A673 (cell line): ENCODE measurements at regions not wholly inside any gene's neighbourhood (a gene's known extent, or its start where the extent isn't known, plus 50 kb on each side); places are given as distances from the start of the nearest gene placed in this dataset.

Experiments
- BruUV-seq: library from RNA; stranded (reverse); fragments of 400-500 nt; replicated peaks from 2 replicates; lab custom pipeline; 2021; lab: Mats Ljungman, UMichigan
- CTCF ChIA-PET: fragments of 300-600 bp; sonication (Branson Sonifier 250); formaldehyde crosslinking; loops from one replicate; lab custom pipeline; 2022; ENCODE audit warnings: antibody characterized with exemption; lab: Charles Lee
- POLR2A ChIA-PET: fragments of 300-600 bp; sonication (Branson Sonifier 250); formaldehyde crosslinking; loops from one replicate; lab custom pipeline; 2022; ENCODE audit warnings: antibody characterized with exemption; ENCODE audit not compliant: low non-redundant PET; lab: Charles Lee
- DNase-seq: peaks from one replicate; pipeline ENCODE4 v3.0.0-alpha.2; 2015; ENCODE audit warnings: low spot score
- H3K27ac ChIP-seq: fragments of 200-600 bp; sonication (generic); 2 replicates; pipeline ENCODE4 v1.5.1; 2016; ENCODE audit warnings: mixed run types, low read depth, mild to moderate bottlenecking, mixed read lengths, antibody characterized with exemption, low read length; ENCODE audit not compliant: poor library complexity, severe bottlenecking
- H3K27me3 ChIP-seq: fragments of 200-600 bp; sonication (generic); replicated peaks from 2 replicates; pipeline ENCODE4 v1.6.1; 2017; ENCODE audit warnings: mixed run types, low read depth, mild to moderate bottlenecking, mixed read lengths, antibody characterized with exemption, low read length; ENCODE audit not compliant: insufficient read depth, poor library complexity
- H3K36me3 ChIP-seq: fragments of 200-600 bp; sonication (generic); 2 replicates; pipeline ENCODE4 v1.6.1; 2016; ENCODE audit warnings: mixed run types, mild to moderate bottlenecking, mixed read lengths, antibody characterized with exemption, low read length; ENCODE audit not compliant: insufficient read depth, poor library complexity, severe bottlenecking
- H3K4me1 ChIP-seq: fragments of 200-600 bp; sonication (generic); 2 replicates; pipeline ENCODE4 v1.6.1; 2017; ENCODE audit warnings: mixed run types, mild to moderate bottlenecking, mixed read lengths, antibody characterized with exemption, low read length; ENCODE audit not compliant: insufficient read depth, poor library complexity, severe bottlenecking
- H3K4me3 ChIP-seq: fragments of 200-600 bp; sonication (generic); 2 replicates; pipeline ENCODE4 v1.5.1; 2016; ENCODE audit warnings: low read depth, mixed run types, mild to moderate bottlenecking, mixed read lengths, low read length; ENCODE audit not compliant: poor library complexity, severe bottlenecking
- H3K9me3 ChIP-seq: fragments of 200-600 bp; sonication (generic); 2 replicates; pipeline ENCODE4 v1.6.1; 2016; ENCODE audit warnings: mixed run types, low read depth, mild to moderate bottlenecking, mixed read lengths, antibody characterized with exemption, low read length; ENCODE audit not compliant: poor library complexity, severe bottlenecking
- CTCF ChIP-seq: fragments of 300-800, 200-600 bp; sonication (generic); conservative IDR thresholded peaks from 2 replicates; pipeline ENCODE4 v1.5.1; 2017; ENCODE audit warnings: low read depth, mild to moderate bottlenecking, antibody characterized with exemption, low read length, moderate library complexity, mixed read lengths
- EZH2 ChIP-seq: fragments of 200-600 bp; sonication (generic); IDR thresholded peaks from 2 replicates; pipeline ENCODE4 v1.6.1; 2017; ENCODE audit warnings: borderline replicate concordance, low read depth, mild to moderate bottlenecking, mixed read lengths, antibody characterized with exemption, low read length; ENCODE audit not compliant: poor library complexity, severe bottlenecking
- intact Hi-C: fragments of 100-400 bp; cut with micrococcal nuclease; formaldehyde crosslinking; loops from one replicate; pipeline ENCODE4 v1.10.0; 2022; ENCODE audit not compliant: unreplicated experiment

GRCh38 chr7:53095731-53096501, 60.5 kb downstream of the POM121L12 start:
- Histone ChIP-seq H3K4me1 (no peaks in the 10 kb centered on the region), H3K4me3 (no peak overlapping the region), H3K36me3 (no peaks in the 10 kb centered on the region), H3K27ac (no peak overlapping the region), H3K9me3 (peaks cover 25% of the 10 kb centered on the region), H3K27me3 (no peaks in the 10 kb centered on the region)
- DNase-seq: no peak
- POLR2A ChIA-PET: no interaction called here
- TF ChIP-seq EZH2 (no peak), CTCF (no peak)
- CTCF ChIA-PET: no interaction called here
- intact Hi-C loops: no loop called here
- no TSS peak for BruUV-seq

GRCh38 chr7:53100091-53100490, 64.7 kb downstream of the POM121L12 start:
- H3K27ac ChIP-seq: no peak overlapping the region
- no peak overlapping the region for H3K4me3 ChIP-seq
- no peak for TF ChIP-seq EZH2
- TF ChIP-seq CTCF: no peak
- DNase-seq: no peak
- H3K36me3 ChIP-seq: no peaks in the 10 kb centered on the region
- no TSS peak for BruUV-seq
- intact Hi-C loops: no loop called here
- POLR2A ChIA-PET: no interaction called here
- no peaks in the 10 kb centered on the region for H3K4me1 ChIP-seq
- CTCF ChIA-PET: no interaction called here
- H3K9me3 ChIP-seq: peaks cover 30% of the 10 kb centered on the region
- H3K27me3 ChIP-seq: no peaks in the 10 kb centered on the region

GRCh38 chr7:53101026-53101425, 65.6 kb downstream of the POM121L12 start:
- no peak for DNase-seq
- TF ChIP-seq CTCF (no peak), EZH2 (no peak)
- CTCF ChIA-PET: no interaction called here
- no peaks in the 10 kb centered on the region for H3K4me1 ChIP-seq
- intact Hi-C loops: no loop called here
- H3K9me3 ChIP-seq: peaks cover 35% of the 10 kb centered on the region
- no peak overlapping the region for H3K27ac ChIP-seq
- POLR2A ChIA-PET: no interaction called here
- H3K27me3 ChIP-seq: no peaks in the 10 kb centered on the region
- H3K4me3 ChIP-seq: no peak overlapping the region
- no TSS peak for BruUV-seq
- no peaks in the 10 kb centered on the region for H3K36me3 ChIP-seq
